GM20000 (cell line): ENCODE measurements at regions not wholly inside any gene's neighbourhood (a gene's known extent, or its start where the extent isn't known, plus 50 kb on each side); places are given as distances from the start of the nearest gene placed in this dataset.

Experiments
- DNase-seq: peaks from one replicate; pipeline ENCODE4 v3.0.0; 2012; ENCODE audit warnings: low spot score
- TF ChIP-seq, protein P1 (sequence below): IDR thresholded peaks from 2 replicates; pipeline ENCODE4 v1.5.1; 2012; ENCODE audit warnings: mild to moderate bottlenecking, control low read depth; ENCODE audit errors: extremely low read depth, missing control alignments

DNA sequence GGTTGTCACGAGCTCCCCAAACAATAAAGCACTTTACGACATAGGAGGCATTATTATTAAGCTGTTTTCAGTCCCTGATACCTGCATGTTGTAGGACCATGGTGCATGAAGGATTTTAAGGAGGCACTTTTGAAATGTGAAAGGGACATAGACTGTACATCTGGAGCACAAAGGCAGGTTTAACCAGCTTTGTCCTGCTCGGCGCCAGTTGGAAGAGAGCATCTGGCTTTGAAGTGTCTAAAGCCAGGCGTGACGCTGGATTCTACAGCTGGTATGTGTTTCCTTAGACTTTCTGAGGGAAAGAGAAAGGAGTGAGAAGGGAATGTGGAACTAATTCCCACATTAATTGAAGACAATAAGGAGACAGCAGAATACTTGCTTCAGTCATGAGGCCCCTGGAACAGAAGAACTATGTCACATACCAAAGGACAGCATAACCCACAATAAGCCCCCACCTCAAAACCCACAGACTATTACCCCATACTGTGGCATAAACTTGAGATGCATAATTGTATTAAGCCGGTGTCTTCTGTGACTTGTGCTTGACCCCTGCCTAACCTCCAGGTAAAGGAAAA lies 381.0 kb upstream of the MEX3C start:
- no peak for DNase-seq
- TF ChIP-seq, protein P1, sequence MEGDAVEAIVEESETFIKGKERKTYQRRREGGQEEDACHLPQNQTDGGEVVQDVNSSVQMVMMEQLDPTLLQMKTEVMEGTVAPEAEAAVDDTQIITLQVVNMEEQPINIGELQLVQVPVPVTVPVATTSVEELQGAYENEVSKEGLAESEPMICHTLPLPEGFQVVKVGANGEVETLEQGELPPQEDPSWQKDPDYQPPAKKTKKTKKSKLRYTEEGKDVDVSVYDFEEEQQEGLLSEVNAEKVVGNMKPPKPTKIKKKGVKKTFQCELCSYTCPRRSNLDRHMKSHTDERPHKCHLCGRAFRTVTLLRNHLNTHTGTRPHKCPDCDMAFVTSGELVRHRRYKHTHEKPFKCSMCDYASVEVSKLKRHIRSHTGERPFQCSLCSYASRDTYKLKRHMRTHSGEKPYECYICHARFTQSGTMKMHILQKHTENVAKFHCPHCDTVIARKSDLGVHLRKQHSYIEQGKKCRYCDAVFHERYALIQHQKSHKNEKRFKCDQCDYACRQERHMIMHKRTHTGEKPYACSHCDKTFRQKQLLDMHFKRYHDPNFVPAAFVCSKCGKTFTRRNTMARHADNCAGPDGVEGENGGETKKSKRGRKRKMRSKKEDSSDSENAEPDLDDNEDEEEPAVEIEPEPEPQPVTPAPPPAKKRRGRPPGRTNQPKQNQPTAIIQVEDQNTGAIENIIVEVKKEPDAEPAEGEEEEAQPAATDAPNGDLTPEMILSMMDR = no peak

DNA sequence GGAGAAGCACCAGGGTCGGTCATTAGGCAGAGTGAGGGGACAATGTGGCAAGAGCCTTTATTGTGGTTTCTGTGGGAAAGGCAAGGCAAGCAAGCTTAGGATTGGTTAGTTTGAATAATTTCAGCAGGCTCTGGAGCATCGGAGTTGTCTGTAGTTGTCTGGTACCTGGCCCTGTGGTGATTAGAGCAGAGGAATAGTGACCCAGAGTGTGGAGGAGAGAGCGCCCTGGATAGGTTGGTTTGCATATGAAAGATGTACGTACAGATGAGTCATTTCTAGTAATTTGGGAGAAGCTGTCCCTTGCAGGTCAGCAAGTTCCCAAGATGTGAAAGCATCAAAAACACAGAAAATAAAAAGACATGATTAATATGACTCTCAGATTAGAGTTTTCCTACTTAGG lies 383.1 kb upstream of the MEX3C start:
- DNase-seq = no peak
- TF ChIP-seq, protein P1 = no peak

DNA sequence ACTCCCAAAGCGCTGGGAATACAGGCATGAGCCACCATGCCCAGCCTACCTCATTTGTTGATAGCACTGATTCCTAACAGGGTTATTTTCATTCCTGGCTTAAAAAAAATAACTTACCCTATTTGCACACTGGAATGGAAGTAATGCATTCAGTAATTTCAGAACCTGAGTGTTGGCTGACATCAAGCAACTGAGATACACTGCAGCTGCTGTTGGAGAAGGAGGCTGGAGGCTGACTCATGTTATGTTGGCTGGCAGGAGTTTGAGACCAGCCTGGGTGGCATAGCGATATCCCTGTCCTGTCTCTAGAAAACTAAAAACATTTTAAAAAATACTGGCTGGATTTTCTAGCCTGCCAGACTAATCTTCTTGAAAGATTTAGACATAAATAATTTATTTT lies 385.1 kb upstream of the MEX3C start:
- DNase-seq = no peak
- TF ChIP-seq, protein P1 = no peak

DNA sequence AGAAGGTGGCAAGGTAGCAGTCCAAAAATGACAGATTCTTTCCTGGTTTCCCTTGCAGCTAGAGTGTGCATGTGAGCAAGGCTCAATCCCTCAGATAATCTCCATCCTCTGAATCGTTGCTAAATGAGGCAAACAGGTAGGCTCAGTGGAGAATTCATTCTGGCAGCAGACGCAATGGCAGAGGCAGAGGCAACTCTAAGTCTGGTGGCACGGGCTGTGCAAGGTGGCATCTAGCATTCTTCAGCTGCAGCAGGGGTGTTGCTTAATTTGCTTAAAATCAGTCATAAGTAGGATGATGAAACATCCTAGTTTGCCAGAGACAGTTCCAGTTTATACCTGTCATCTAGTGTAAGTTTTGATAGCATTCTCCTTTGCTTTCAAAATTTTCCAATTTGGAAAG lies 391.1 kb upstream of the MEX3C start:
- TF ChIP-seq, protein P1 = no peak
- DNase-seq = no peak

DNA sequence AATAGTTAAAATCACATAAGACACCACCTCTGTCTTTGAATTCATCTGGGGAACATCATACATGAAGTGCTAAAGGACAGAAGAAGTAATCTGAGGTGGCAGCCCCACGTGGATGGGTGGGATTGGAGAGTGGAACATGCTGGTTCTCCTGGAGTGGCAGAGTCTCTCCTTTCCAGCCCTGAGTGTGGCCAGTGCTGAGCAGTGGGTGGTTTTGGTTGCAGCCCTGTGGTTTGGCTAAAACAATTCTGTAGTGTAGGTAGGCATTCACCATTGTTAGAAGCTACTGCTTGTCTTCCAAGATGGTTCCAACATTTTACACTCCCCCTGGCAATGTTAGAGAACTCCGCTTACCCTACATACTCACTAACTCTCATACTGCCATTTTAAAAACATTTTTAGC lies 396.4 kb upstream of the MEX3C start:
- no peak for DNase-seq
- TF ChIP-seq, protein P1 = no peak

DNA sequence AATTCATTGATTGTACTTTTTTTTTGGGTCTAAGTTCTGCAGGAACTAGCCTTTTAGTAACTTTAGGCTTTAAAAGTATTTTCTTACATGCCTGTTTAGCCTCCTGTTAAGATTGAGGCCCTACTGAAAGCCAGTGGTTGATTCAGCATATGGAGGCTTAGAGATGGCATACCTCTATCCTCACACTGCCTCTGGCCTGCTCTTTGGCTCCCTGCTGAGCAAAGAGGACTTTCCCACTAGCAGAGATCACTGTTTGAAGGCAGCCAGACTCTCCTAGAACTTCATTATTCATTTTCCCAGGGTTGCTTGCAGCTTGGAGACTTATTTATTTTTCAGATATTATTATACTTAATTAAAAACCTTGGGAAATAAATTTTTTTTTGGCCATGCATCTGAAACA lies 405.6 kb upstream of the MEX3C start:
- no peak for DNase-seq
- TF ChIP-seq, protein P1 = no peak

DNA sequence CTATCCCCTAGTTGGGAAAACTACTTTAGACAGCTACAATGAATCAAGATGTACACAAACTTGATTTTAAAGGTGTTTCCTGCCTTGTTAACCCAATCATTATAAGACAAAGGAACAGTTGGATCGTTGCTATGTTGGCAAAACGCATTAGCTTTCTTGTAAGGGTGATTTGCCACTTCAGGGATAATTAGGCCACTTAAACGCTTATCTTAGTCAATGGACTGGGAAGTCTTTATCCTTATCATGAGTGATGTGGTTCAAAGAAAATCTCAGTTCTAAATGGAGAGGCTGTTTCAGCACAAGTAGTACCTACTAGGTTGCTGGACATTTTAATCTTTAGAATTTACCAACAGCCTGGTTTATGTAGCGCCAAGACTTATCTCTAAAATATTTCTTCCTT lies 406.1 kb upstream of the MEX3C start:
- DNase-seq = no peak
- TF ChIP-seq, protein P1 = no peak

DNA sequence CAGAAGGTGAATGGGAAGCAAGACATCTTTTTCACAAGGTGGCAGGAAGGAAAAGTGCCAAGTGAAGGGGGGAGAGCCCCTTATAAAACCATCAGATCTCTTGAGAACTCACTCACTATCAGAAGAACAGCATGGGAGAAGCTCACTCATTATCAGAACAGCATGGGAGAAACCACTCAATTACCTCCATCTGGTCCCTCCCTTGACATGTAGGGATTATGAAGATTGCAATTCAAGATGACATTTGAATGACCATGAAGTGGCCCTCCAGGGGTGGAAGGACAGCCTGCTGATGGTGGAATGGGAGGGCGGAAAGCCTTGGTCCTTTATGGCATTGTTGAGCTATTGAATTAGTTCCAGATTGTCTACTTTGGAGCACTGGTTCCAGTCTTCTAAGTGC lies 413.0 kb upstream of the MEX3C start:
- TF ChIP-seq, protein P1 = no peak
- DNase-seq = no peak
